IMR-90 (cell line): ENCODE measurements at regions not wholly inside any gene's neighbourhood (a gene's known extent, or its start where the extent isn't known, plus 50 kb on each side); places are given as distances from the start of the nearest gene placed in this dataset.

Source experiments
- ATAC-seq: fragments of 200-7000 bp; cut with Tn5 transposase; 2 replicates; pipeline ENCODE4 v1.9.1; 2020; ENCODE audit warnings: low read depth, mild to moderate bottlenecking, moderate library complexity
- BruUV-seq: library from RNA; stranded (reverse); fragments of 400-500 nt; replicated peaks from 2 replicates; lab custom pipeline; 2021; lab: Mats Ljungman, UMichigan
- CTCF ChIA-PET: fragments of 300-600 bp; formaldehyde crosslinking; extraction: SDS; loops from one replicate; lab custom pipeline; 2021; ENCODE audit warnings: antibody characterized with exemption; lab: Yijun Ruan, JAX
- POLR2A ChIA-PET: fragments of 300-600 bp; sonication (Branson Sonifier 250); formaldehyde crosslinking; loops from one replicate; lab custom pipeline; 2022; ENCODE audit warnings: antibody characterized with exemption; ENCODE audit not compliant: unreplicated experiment; lab: Charles Lee
- DNase-seq: peaks from one replicate; pipeline ENCODE4 v3.0.0; 2013
- H2AFZ ChIP-seq: replicated peaks from 2 replicates; pipeline ENCODE3; 2013; ENCODE audit warnings: low read length, mild to moderate bottlenecking; ENCODE audit not compliant: poor library complexity
- H2AK5ac ChIP-seq: 2 replicates; pipeline ENCODE4 v1.6.1; 2013; ENCODE audit warnings: low read depth, low read length, inconsistent platforms
- H2AK9ac ChIP-seq: replicated peaks from 2 replicates; pipeline ENCODE3; 2013; ENCODE audit warnings: mild to moderate bottlenecking, low read depth, low read length, moderate library complexity; ENCODE audit not compliant: poor library complexity
- H2BK120ac ChIP-seq: 2 replicates; pipeline ENCODE4 v1.6.1; 2013; ENCODE audit warnings: low read depth, low read length, inconsistent platforms
- H2BK15ac ChIP-seq: 3 replicates; pipeline ENCODE4 v1.6.1; 2013; ENCODE audit warnings: low read depth, low read length, inconsistent platforms
- H2BK20ac ChIP-seq: 2 replicates; pipeline ENCODE4 v1.6.1; 2013; ENCODE audit warnings: low read depth, mild to moderate bottlenecking, inconsistent platforms, low read length, moderate library complexity
- H2BK5ac ChIP-seq: 2 replicates; pipeline ENCODE4 v1.6.1; 2013; ENCODE audit warnings: mild to moderate bottlenecking, low read depth, low read length, inconsistent platforms; ENCODE audit not compliant: poor library complexity, severe bottlenecking
- H3K14ac ChIP-seq: replicated peaks from 2 replicates; pipeline ENCODE4 v1.6.1; 2013; ENCODE audit warnings: low read depth, low read length, inconsistent platforms
- H3K18ac ChIP-seq: 2 replicates; pipeline ENCODE4 v1.6.1; 2013; ENCODE audit warnings: low read depth, low read length, control low read depth
- H3K23ac ChIP-seq: 2 replicates; pipeline ENCODE4 v1.6.1; 2013; ENCODE audit warnings: low read depth, low read length, inconsistent platforms
- H3K27ac ChIP-seq: 2 replicates; pipeline ENCODE4 v1.5.1; 2013; ENCODE audit warnings: mild to moderate bottlenecking, control low read depth, low read length; ENCODE audit not compliant: insufficient read depth
- H3K27me3 ChIP-seq: 2 replicates; pipeline ENCODE4 v1.6.1; 2013; ENCODE audit warnings: low read length; ENCODE audit not compliant: control insufficient read depth, insufficient read depth
- H3K36me3 ChIP-seq: 2 replicates; pipeline ENCODE4 v1.6.1; 2013; ENCODE audit warnings: low read length, mixed read lengths; ENCODE audit not compliant: control insufficient read depth, insufficient read depth
- H3K4ac ChIP-seq: 2 replicates; pipeline ENCODE4 v1.6.1; 2013; ENCODE audit warnings: low read depth, low read length, inconsistent platforms
- H3K4me1 ChIP-seq: 2 replicates; pipeline ENCODE4 v1.6.1; 2013; ENCODE audit warnings: low read length, mixed read lengths; ENCODE audit not compliant: control insufficient read depth, insufficient read depth
- H3K4me2 ChIP-seq: 2 replicates; pipeline ENCODE4 v1.6.1; 2013; ENCODE audit warnings: low read depth, mild to moderate bottlenecking, control low read depth, low read length, moderate library complexity
- H3K4me3 ChIP-seq: 2 replicates; pipeline ENCODE4 v1.5.1; 2013; ENCODE audit warnings: low read depth, mild to moderate bottlenecking, control low read depth, low read length, moderate library complexity; ENCODE audit not compliant: insufficient read depth
- H3K56ac ChIP-seq: 2 replicates; pipeline ENCODE4 v1.6.1; 2013; ENCODE audit warnings: low read length, inconsistent platforms; ENCODE audit not compliant: insufficient read depth; ENCODE audit errors: extremely low read depth
- H3K79me1 ChIP-seq, 2 experiments: 2 replicates each; pipeline ENCODE4 v1.6.1; 2013; ENCODE audit warnings: low read length in 2 of 2, inconsistent platforms in 1 of 2, low read depth in 1 of 2
- H3K9ac ChIP-seq: 2 replicates; pipeline ENCODE4 v1.6.1; 2013; ENCODE audit warnings: low read depth, low read length, control low read depth
- H3K9me1 ChIP-seq: 2 replicates; pipeline ENCODE4 v1.6.1; 2013; ENCODE audit warnings: low read length, inconsistent platforms; ENCODE audit not compliant: insufficient read depth
- H3K9me3 ChIP-seq: 2 replicates; pipeline ENCODE4 v1.6.1; 2013; ENCODE audit warnings: low read length; ENCODE audit not compliant: control insufficient read depth, insufficient read depth
- H4K20me1 ChIP-seq: 2 replicates; pipeline ENCODE4 v1.6.1; 2013; ENCODE audit warnings: low read length, inconsistent platforms; ENCODE audit not compliant: insufficient read depth
- H4K5ac ChIP-seq: 2 replicates; pipeline ENCODE4 v1.6.1; 2013; ENCODE audit warnings: mild to moderate bottlenecking, low read depth, low read length, control low read depth
- H4K8ac ChIP-seq, 2 experiments: 2 replicates each; pipeline ENCODE4 v1.6.1; 2013; ENCODE audit warnings: low read depth in 2 of 2, low read length in 2 of 2, control low read depth in 1 of 2, inconsistent platforms in 1 of 2
- H4K91ac ChIP-seq: 2 replicates; pipeline ENCODE4 v1.6.1; 2013; ENCODE audit warnings: low read depth, low read length, inconsistent platforms; ENCODE audit not compliant: insufficient read depth
- BHLHE40 ChIP-seq: fragments of 150-350 bp; IDR thresholded peaks from 2 replicates; pipeline ENCODE4 v1.6.1; 2016; ENCODE audit warnings: mild to moderate bottlenecking, low read depth, low read length
- CHD1 ChIP-seq: IDR thresholded peaks from 2 replicates; pipeline ENCODE4 v1.6.1; 2012; ENCODE audit warnings: low read depth, low read length, improper control_type of control experiment
- FOS ChIP-seq: fragments of 150-350 bp; IDR thresholded peaks from 2 replicates; pipeline ENCODE4 v1.6.1; 2016; ENCODE audit warnings: low read depth, low read length
- MAFK ChIP-seq: IDR thresholded peaks from 2 replicates; pipeline ENCODE4 v1.6.1; 2012; ENCODE audit warnings: low read depth, low read length, improper control_type of control experiment
- MAZ ChIP-seq: IDR thresholded peaks from 2 replicates; pipeline ENCODE4 v1.6.1; 2012; ENCODE audit warnings: low read depth, mild to moderate bottlenecking, low read length, improper control_type of control experiment, moderate library complexity, borderline replicate concordance
- MXI1 ChIP-seq: IDR thresholded peaks from 2 replicates; pipeline ENCODE4 v1.6.1; 2012; ENCODE audit warnings: low read depth, mild to moderate bottlenecking, low read length, moderate library complexity, borderline replicate concordance
- NFE2L2 ChIP-seq: fragments of 150-350 bp; IDR thresholded peaks from 2 replicates; pipeline ENCODE4 v1.6.1; 2016; ENCODE audit warnings: low read depth, mild to moderate bottlenecking, low read length
- POLR2A ChIP-seq: IDR thresholded peaks from 2 replicates; pipeline ENCODE4 v1.6.1; 2012; ENCODE audit warnings: mild to moderate bottlenecking, low read depth, low read length
- RAD21 ChIP-seq: IDR thresholded peaks from 2 replicates; pipeline ENCODE4 v1.6.1; 2012; ENCODE audit warnings: low read length, improper control_type of control experiment
- RCOR1 ChIP-seq: IDR thresholded peaks from 2 replicates; pipeline ENCODE4 v1.6.1; 2012; ENCODE audit warnings: mild to moderate bottlenecking, low read length, improper control_type of control experiment; ENCODE audit not compliant: insufficient replicate concordance
- RFX5 ChIP-seq: IDR thresholded peaks from 2 replicates; pipeline ENCODE4 v1.8.0; 2012; ENCODE audit warnings: low read depth, mild to moderate bottlenecking, low read length, moderate library complexity
- SMC3 ChIP-seq: fragments of 150-350 bp; IDR thresholded peaks from 2 replicates; pipeline ENCODE4 v1.6.1; 2016; ENCODE audit warnings: low read depth, mild to moderate bottlenecking, antibody characterized with exemption, low read length, moderate library complexity
- WGBS, 2 experiments: methylation state at CpG; one replicate each; pipeline versions ENCODE4 v1.1.5 to v1.1.7; 2013; ENCODE audit warnings: missing lambda C conversion rate in 2 of 2; ENCODE audit not compliant: insufficient read length in 1 of 2; ENCODE audit errors: extremely low coverage in 2 of 2; 5-methylcytosine and 5-hydroxymethylcytosine counted together
- dilution Hi-C: fragments of 300-500 bp; cut with HindIII; formaldehyde crosslinking; loops from one replicate; pipeline ENCODE4 v1.14.3; 2018; ENCODE audit warnings: low sequenced_read_pairs; ENCODE audit not compliant: unreplicated experiment
- in situ Hi-C: fragments of 300-500 bp; cut with MboI; formaldehyde crosslinking; loops from 3 replicates; pipeline ENCODE4 v1.14.3; 2019; ENCODE audit warnings: low sequenced_read_pairs, inconsistent platforms, mixed read lengths
- intact Hi-C: fragments of 100-400 bp; cut with micrococcal nuclease; formaldehyde crosslinking; loops from 2 replicates; pipeline ENCODE4 v1.10.0; 2022
- TF ChIP-seq, protein P1 (sequence below): fragments of 150-350 bp; IDR thresholded peaks from 2 replicates; pipeline ENCODE4 v1.6.1; 2017; ENCODE audit warnings: mild to moderate bottlenecking, antibody characterized with exemption, low read length, low read depth
- TF ChIP-seq, protein P2 (sequence below): conservative IDR thresholded peaks from 2 replicates; pipeline ENCODE4 v1.5.1; 2012; ENCODE audit warnings: mild to moderate bottlenecking, low read depth, low read length, improper control_type of control experiment
- TF ChIP-seq, protein P3 (sequence below): fragments of 150-350 bp; IDR thresholded peaks from 2 replicates; pipeline ENCODE4 v1.6.1; 2016; ENCODE audit warnings: low read depth, mild to moderate bottlenecking, low read length, moderate library complexity, borderline replicate concordance

- no peak overlapping the region for H3K9ac ChIP-seq
- H3K27me3 ChIP-seq, result no peaks in the 10 kb centered on the region
- no peak overlapping the region for H3K27ac ChIP-seq
- H4K5ac ChIP-seq, result no peak overlapping the region; the same call in 1 of the 2 replicates
- DNase-seq (no peak), ATAC-seq (peak; percentile 33; the same call in 1 of the 2 replicates)
- H3K4ac ChIP-seq, result no peak overlapping the region
- peak overlapping the region; percentile 60; the same call in 1 of the 2 replicates for H3K18ac ChIP-seq
- no peaks in the 10 kb centered on the region for H3K36me3 ChIP-seq
- H3K4me1 ChIP-seq, result peaks cover 12% of the 10 kb centered on the region
- peak overlapping the region; percentile 12; the same call in 1 of the 2 replicates for H2BK20ac ChIP-seq
- intact Hi-C loops (no loop called here), in situ Hi-C loops (no loop called here), dilution Hi-C loops (no loop called here)
- no peak overlapping the region for H2BK120ac ChIP-seq
- no peaks in the 10 kb centered on the region for H3K9me1 ChIP-seq
- BruUV-seq, result no TSS peak
- H4K20me1 ChIP-seq, result no peaks in the 10 kb centered on the region
- WGBS, 2 experiments, result no CpG with 5 or more reads among the region's 4 CpGs
- no peak overlapping the region for H3K23ac ChIP-seq
- CTCF ChIA-PET, result no interaction called here
- H2BK15ac ChIP-seq, result 0 out of 3 replicates have a peak overlapping the region, but pooled peaks have one; percentile 8
- TF ChIP-seq RAD21 (no peak), POLR2A (no peak), MXI1 (no peak), RCOR1 (no peak), CHD1 (no peak), MAZ (no peak), FOS (no peak), BHLHE40 (no peak), SMC3 (no peak), MAFK (no peak), NFE2L2 (no peak), RFX5 (no peak)
- TF ChIP-seq, protein P1, sequence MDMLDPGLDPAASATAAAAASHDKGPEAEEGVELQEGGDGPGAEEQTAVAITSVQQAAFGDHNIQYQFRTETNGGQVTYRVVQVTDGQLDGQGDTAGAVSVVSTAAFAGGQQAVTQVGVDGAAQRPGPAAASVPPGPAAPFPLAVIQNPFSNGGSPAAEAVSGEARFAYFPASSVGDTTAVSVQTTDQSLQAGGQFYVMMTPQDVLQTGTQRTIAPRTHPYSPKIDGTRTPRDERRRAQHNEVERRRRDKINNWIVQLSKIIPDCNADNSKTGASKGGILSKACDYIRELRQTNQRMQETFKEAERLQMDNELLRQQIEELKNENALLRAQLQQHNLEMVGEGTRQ, result no peak
- TF ChIP-seq, protein P2, sequence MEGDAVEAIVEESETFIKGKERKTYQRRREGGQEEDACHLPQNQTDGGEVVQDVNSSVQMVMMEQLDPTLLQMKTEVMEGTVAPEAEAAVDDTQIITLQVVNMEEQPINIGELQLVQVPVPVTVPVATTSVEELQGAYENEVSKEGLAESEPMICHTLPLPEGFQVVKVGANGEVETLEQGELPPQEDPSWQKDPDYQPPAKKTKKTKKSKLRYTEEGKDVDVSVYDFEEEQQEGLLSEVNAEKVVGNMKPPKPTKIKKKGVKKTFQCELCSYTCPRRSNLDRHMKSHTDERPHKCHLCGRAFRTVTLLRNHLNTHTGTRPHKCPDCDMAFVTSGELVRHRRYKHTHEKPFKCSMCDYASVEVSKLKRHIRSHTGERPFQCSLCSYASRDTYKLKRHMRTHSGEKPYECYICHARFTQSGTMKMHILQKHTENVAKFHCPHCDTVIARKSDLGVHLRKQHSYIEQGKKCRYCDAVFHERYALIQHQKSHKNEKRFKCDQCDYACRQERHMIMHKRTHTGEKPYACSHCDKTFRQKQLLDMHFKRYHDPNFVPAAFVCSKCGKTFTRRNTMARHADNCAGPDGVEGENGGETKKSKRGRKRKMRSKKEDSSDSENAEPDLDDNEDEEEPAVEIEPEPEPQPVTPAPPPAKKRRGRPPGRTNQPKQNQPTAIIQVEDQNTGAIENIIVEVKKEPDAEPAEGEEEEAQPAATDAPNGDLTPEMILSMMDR, result no peak
- TF ChIP-seq, protein P3, sequence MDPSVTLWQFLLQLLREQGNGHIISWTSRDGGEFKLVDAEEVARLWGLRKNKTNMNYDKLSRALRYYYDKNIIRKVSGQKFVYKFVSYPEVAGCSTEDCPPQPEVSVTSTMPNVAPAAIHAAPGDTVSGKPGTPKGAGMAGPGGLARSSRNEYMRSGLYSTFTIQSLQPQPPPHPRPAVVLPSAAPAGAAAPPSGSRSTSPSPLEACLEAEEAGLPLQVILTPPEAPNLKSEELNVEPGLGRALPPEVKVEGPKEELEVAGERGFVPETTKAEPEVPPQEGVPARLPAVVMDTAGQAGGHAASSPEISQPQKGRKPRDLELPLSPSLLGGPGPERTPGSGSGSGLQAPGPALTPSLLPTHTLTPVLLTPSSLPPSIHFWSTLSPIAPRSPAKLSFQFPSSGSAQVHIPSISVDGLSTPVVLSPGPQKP, result no peak
- H2AFZ ChIP-seq, result no peak overlapping the region
- H4K8ac ChIP-seq, result peak overlapping the region in 1 of 2 experiments; percentile 11; a peak in 1 of 4 replicates
- H3K56ac ChIP-seq, result no peak overlapping the region
- POLR2A ChIA-PET, result no interaction called here
- 0 out of 2 replicates have a peak overlapping the region, but pooled peaks have one; percentile 3 for H3K14ac ChIP-seq
- H2AK9ac ChIP-seq, result no peak overlapping the region
- H4K91ac ChIP-seq, result no peak overlapping the region
- H2BK5ac ChIP-seq, result peak overlapping the region; percentile 20
- no peaks in the 10 kb centered on the region for H3K79me1 ChIP-seq
- no peaks in the 10 kb centered on the region for H3K9me3 ChIP-seq
- H3K4me2 ChIP-seq, result no peak overlapping the region; the same call in 1 of the 2 replicates
- no peak overlapping the region for H3K4me3 ChIP-seq
- no peak overlapping the region for H2AK5ac ChIP-seq
These were observed 181.3 kb downstream of the ZNF281 start for GRCh38 chr1:200228486-200228885.
